ENCODE measurements at regions not wholly inside any gene's neighbourhood (a gene's known extent, or its start where the extent isn't known, plus 50 kb on each side); places are given as distances from the start of the nearest gene placed in this dataset.

GRCh38 chr1:36645867-36646266 is 163.2 kb upstream of the CSF3R start:
- intact Hi-C loops (cut with micrococcal nuclease), result no loop called here

GRCh38 chr1:36644556-36644955 is 161.8 kb upstream of the CSF3R start:
- intact Hi-C loops (cut with micrococcal nuclease), result no loop called here

GRCh38 chr1:36643371-36644270 is 160.9 kb upstream of the CSF3R start:
- intact Hi-C loops (cut with micrococcal nuclease), result no loop called here

GRCh38 chr1:36642802-36643201 is 160.1 kb upstream of the CSF3R start:
- intact Hi-C loops (cut with micrococcal nuclease), result no loop called here

- intact Hi-C loops (cut with micrococcal nuclease), result no loop called here
Observed at GRCh38 chr1:36641776-36642175, 159.1 kb upstream of the CSF3R start.

- intact Hi-C loops (cut with micrococcal nuclease), result no loop called here
Observed at GRCh38 chr1:36639461-36639860, 156.7 kb upstream of the CSF3R start.

- intact Hi-C loops (cut with micrococcal nuclease), result no loop called here
Observed at GRCh38 chr1:36638268-36638667, 155.6 kb upstream of the CSF3R start.

GRCh38 chr1:36636206-36636605 is 153.5 kb upstream of the CSF3R start:
- intact Hi-C loops (cut with micrococcal nuclease), result no loop called here

- intact Hi-C loops (cut with micrococcal nuclease), result no loop called here
Observed at GRCh38 chr1:36635284-36635683, 152.6 kb upstream of the CSF3R start.

GRCh38 chr1:36628804-36629203 is 146.1 kb upstream of the CSF3R start:
- intact Hi-C loops (cut with micrococcal nuclease), result no loop called here

GRCh38 chr1:36626435-36626834 is 143.7 kb upstream of the CSF3R start:
- intact Hi-C loops (cut with micrococcal nuclease), result no loop called here

- intact Hi-C loops (cut with micrococcal nuclease), result no loop called here
Observed at GRCh38 chr1:36625935-36626310, 143.2 kb upstream of the CSF3R start.

GRCh38 chr1:36625253-36625934 is 142.7 kb upstream of the CSF3R start:
- intact Hi-C loops (cut with micrococcal nuclease), result no loop called here

- intact Hi-C loops (cut with micrococcal nuclease), result no loop called here
Observed at GRCh38 chr1:36624466-36624865, 141.8 kb upstream of the CSF3R start.

- intact Hi-C loops (cut with micrococcal nuclease), result no loop called here
Observed at GRCh38 chr1:36622741-36623648, 140.3 kb upstream of the CSF3R start.

- intact Hi-C loops (cut with micrococcal nuclease), result no loop called here
Observed at GRCh38 chr1:36621531-36621930, 138.8 kb upstream of the CSF3R start.

GRCh38 chr1:36620142-36620541 is 137.4 kb upstream of the CSF3R start:
- intact Hi-C loops (cut with micrococcal nuclease), result no loop called here

GRCh38 chr1:36614991-36615390 is 132.3 kb upstream of the CSF3R start:
- intact Hi-C loops (cut with micrococcal nuclease), result no loop called here

GRCh38 chr1:36614571-36614970 is 131.9 kb upstream of the CSF3R start:
- intact Hi-C loops (cut with micrococcal nuclease), result no loop called here

- intact Hi-C loops (cut with micrococcal nuclease), result no loop called here
Observed at GRCh38 chr1:36613721-36614120, 131.0 kb upstream of the CSF3R start.

GRCh38 chr1:36612881-36613280 is 130.2 kb upstream of the CSF3R start:
- intact Hi-C loops (cut with micrococcal nuclease), result no loop called here

GRCh38 chr1:36612121-36612520 is 129.4 kb upstream of the CSF3R start:
- intact Hi-C loops (cut with micrococcal nuclease), result no loop called here

All from T-helper 1 cell treated with Interleukin-12 subunit alpha and Interleukin-12 subunit beta and Interleukin-4 antibody, amounts not matched to agents 30 ng/mL and 1 ng/mL, for 36 hours (primary cell).